Retinal pigment epithelial cell (primary cell): ENCODE measurements at regions not wholly inside any gene's neighbourhood (a gene's known extent, or its start where the extent isn't known, plus 50 kb on each side); places are given as distances from the start of the nearest gene placed in this dataset.
"Not testable (repeated sequence)": the region's sequence is repeated elsewhere in the genome, so short reads cannot be mapped to it uniquely, and the experiment has no call there.

Source experiments
- DNase-seq: peaks from one replicate; pipeline ENCODE4 v3.0.0-alpha.2; 2010; ENCODE audit warnings: low read depth
- H3K4me3 ChIP-seq: 2 replicates; pipeline ENCODE4 v1.5.1; 2011; ENCODE audit warnings: mild to moderate bottlenecking, low read length, control low read depth, moderate library complexity
- TF ChIP-seq, protein P1 (sequence below): conservative IDR thresholded peaks from 2 replicates; pipeline ENCODE4 v1.5.1; 2011; ENCODE audit warnings: low read depth, low read length, control low read depth, inconsistent platforms

- TF ChIP-seq, protein P1, sequence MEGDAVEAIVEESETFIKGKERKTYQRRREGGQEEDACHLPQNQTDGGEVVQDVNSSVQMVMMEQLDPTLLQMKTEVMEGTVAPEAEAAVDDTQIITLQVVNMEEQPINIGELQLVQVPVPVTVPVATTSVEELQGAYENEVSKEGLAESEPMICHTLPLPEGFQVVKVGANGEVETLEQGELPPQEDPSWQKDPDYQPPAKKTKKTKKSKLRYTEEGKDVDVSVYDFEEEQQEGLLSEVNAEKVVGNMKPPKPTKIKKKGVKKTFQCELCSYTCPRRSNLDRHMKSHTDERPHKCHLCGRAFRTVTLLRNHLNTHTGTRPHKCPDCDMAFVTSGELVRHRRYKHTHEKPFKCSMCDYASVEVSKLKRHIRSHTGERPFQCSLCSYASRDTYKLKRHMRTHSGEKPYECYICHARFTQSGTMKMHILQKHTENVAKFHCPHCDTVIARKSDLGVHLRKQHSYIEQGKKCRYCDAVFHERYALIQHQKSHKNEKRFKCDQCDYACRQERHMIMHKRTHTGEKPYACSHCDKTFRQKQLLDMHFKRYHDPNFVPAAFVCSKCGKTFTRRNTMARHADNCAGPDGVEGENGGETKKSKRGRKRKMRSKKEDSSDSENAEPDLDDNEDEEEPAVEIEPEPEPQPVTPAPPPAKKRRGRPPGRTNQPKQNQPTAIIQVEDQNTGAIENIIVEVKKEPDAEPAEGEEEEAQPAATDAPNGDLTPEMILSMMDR, result no peak
- H3K4me3 ChIP-seq, result no peak overlapping the region
- DNase-seq, result no peak
Observed at GRCh38 chr7:112942981-112943380, 143.6 kb downstream of the GPR85 start.

GRCh38 chr7:112942125-112942524, 144.5 kb downstream of the GPR85 start:
- DNase-seq, H3K4me3 ChIP-seq: not testable (repeated sequence)

DNA sequence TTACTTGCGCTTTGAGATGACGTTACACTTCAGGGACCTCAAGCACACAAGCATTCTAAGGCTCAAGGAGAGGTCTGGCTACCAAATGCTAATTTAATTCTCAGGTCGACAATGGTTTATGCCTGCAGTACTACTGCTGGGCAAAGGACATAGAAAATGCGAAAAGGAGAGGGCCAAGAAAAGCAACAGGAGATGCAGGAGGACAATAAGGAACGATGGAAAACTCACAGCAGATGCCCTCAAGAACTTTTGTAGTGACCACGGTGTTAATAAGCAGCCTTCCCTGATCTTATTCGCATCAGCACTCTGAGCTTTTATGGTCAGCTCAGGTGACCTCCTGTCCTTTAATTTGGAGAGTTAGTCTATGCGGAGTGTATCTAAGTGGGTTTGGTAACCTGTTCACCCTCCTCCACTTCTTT, 146.3 kb downstream of the GPR85 start:
- TF ChIP-seq, protein P1, result no peak
- peak; percentile 62 for DNase-seq
- H3K4me3 ChIP-seq, result peak overlapping the region; percentile 48

DNA sequence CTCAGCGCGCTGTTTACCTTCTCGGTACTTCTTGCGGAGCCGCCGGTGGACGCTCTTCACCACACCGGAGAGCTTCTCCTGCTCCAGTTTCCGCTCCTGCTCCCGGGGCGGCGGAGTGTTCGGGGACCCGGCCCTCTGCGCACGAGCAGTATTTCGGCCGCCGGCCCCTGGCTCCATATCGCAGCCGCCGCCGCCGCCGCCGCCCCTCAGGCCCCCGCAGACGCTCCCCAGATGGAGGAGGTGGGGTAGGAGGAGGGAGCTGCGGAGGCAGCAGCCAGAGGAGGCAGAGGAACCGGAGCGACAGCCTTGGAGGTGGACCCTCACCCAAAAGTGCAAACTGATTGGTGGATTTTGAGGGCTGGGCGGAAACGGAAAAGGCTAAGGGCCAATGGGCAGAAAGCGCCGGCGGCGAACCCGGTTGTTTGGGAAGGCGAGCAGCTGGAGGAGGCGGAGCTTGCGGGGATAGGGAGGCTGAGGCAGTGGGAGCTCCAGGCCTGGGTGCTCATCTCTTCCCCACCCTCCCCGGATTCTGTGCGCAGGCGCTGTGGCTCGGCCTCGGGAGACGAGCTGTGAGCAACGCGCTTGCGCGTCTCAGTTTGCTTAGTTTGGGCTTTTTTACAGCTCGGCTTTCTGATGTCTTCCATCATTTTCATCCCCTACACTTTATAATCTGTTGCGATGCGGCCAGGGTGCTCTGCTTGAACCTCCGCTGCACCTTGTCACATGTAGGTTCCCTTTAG, 146.9 kb downstream of the GPR85 start:
- DNase-seq, result peak; percentile 97
- TF ChIP-seq, protein P1, result no peak
- peak overlapping the region; percentile 84 for H3K4me3 ChIP-seq

DNA sequence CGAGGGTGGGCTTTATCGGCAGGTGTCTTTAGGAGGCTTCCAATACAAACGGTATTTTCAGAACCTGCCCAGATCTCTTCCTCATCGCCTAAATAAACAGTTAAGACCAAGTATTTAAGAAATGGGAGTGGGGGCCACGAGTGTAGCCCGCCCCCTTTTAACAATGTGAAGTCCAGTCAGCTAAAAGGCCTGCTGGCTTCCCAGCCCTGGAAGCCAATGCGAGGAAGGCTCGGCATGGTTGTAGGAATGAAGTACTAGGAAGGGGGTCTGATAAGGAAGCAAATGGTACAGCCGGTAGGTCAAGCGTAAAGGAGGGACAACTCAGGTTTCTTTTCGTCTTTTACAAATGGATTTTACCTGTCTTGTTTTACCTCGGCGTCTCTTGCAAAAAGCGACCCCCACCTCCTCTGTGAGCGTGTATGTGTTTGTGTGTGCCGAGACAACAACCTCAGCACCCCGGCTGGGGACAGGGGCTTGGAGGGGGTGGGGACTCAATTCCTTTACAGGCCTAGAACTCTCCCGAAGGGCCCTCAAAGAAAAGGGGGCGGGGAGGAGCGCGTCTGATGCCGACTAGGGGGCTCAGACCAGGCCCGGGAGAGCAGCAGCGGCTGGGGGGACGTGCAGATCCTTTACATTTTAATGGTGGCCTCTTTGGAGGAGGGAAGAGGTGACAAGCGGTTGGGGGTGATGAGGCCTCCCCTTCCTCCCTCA, 147.6 kb downstream of the GPR85 start:
- no peak for DNase-seq
- peak overlapping the region; percentile 84 for H3K4me3 ChIP-seq

DNA sequence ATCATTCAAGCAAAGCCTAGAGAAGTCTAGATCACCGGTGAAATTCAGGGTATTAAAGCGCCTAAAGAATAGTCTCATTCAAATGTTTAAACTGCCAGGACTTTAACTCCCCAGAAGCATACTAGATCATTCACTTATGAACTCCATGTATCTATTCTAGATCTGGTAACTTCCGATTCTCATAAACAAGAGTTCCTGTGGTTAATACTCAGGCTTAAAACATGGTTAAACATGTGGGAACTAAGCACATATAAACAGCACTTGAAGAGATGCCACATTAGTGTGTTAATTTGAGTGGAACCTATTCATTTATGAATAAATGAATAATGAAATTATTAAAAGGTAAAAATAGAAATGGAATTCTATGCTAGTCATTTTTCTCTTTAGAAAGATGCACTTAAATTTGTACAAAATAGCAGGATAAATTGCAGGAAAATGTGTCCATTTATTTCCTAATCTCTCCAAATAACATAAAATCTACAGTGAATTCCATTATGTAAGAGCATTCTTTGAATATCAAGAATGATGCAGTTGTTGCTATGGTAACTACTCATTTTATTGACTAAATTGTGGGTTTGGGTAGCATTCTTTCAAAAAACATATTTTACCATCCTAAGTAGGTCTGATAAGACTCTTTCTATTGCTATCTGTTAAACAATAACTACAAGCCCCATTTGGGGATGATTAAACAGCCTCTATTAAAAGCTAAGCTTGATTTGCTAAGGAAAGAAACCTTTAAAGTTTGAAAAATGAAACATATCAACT, 147.6 kb upstream of the TMEM168 start:
- H3K4me3 ChIP-seq, result no peak overlapping the region
- TF ChIP-seq, protein P1, result no peak
- no peak for DNase-seq

More for the DNA sequence above, 147.6 kb downstream of the GPR85 start:
- TF ChIP-seq, protein P1, result no peak

GRCh38 chr7:112933598-112933997, 143.4 kb upstream of the TMEM168 start:
- TF ChIP-seq, protein P1, result no peak
- H3K4me3 ChIP-seq, result no peak overlapping the region

More at GRCh38 chr7:112933598-112933997, 143.4 kb upstream of the TMEM168 start:
- no peak for DNase-seq
